ENCODE measurements at regions not wholly inside any gene's neighbourhood (a gene's known extent, or its start where the extent isn't known, plus 50 kb on each side); places are given as distances from the start of the nearest gene placed in this dataset.
"Not testable (repeated sequence)": the region's sequence is repeated elsewhere in the genome, so short reads cannot be mapped to it uniquely, and the experiment has no call there.

GRCh38 chr7:50914460-50914859 lies 131.8 kb upstream of the GRB10 start:
- Histone ChIP-seq H3K4me3 (no peak overlapping the region), H3K27me3 (no peaks in the 10 kb centered on the region), H3K4me1 (no peaks in the 10 kb centered on the region), H3K9me3 (no peaks in the 10 kb centered on the region), H3K36me3 (no peaks in the 10 kb centered on the region), H3K27ac (no peak overlapping the region)
- DNase-seq (no peak), ATAC-seq (no peak)
- intact Hi-C loops (cut with DNase I), result no loop called here
- TF ChIP-seq, protein P1, sequence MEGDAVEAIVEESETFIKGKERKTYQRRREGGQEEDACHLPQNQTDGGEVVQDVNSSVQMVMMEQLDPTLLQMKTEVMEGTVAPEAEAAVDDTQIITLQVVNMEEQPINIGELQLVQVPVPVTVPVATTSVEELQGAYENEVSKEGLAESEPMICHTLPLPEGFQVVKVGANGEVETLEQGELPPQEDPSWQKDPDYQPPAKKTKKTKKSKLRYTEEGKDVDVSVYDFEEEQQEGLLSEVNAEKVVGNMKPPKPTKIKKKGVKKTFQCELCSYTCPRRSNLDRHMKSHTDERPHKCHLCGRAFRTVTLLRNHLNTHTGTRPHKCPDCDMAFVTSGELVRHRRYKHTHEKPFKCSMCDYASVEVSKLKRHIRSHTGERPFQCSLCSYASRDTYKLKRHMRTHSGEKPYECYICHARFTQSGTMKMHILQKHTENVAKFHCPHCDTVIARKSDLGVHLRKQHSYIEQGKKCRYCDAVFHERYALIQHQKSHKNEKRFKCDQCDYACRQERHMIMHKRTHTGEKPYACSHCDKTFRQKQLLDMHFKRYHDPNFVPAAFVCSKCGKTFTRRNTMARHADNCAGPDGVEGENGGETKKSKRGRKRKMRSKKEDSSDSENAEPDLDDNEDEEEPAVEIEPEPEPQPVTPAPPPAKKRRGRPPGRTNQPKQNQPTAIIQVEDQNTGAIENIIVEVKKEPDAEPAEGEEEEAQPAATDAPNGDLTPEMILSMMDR (IDR thresholded peaks at IDR 0.05), result no peak

- Histone ChIP-seq H3K4me1 (no peaks in the 10 kb centered on the region), H3K36me3 (no peaks in the 10 kb centered on the region), H3K27ac (no peak overlapping the region), H3K27me3 (no peaks in the 10 kb centered on the region), H3K4me3 (no peak overlapping the region), H3K9me3 (peaks cover 0 to 9% of the 10 kb centered on the region in 2 donors)
- intact Hi-C loops (cut with DNase I), result no loop called here
- TF ChIP-seq, protein P1 (IDR thresholded peaks at IDR 0.05), result no peak
- no peak for DNase-seq
- no peak for ATAC-seq
Observed at GRCh38 chr7:50908628-50909290, 126.1 kb upstream of the GRB10 start.

GRCh38 chr7:50898604-50899477 lies 116.1 kb upstream of the GRB10 start:
- H3K36me3 ChIP-seq; H3K27ac ChIP-seq; intact Hi-C loops (cut with DNase I); ATAC-seq; H3K4me3 ChIP-seq; H3K4me1 ChIP-seq; H3K27me3 ChIP-seq; DNase-seq; H3K9me3 ChIP-seq: not testable (repeated sequence)

GRCh38 chr7:50887061-50887460 lies 104.4 kb upstream of the GRB10 start:
- H3K36me3 ChIP-seq; H3K4me1 ChIP-seq; ATAC-seq; H3K27me3 ChIP-seq; H3K4me3 ChIP-seq; H3K27ac ChIP-seq; DNase-seq; H3K9me3 ChIP-seq; intact Hi-C loops (cut with DNase I): not testable (repeated sequence)

GRCh38 chr7:50872437-50872836 lies 89.7 kb upstream of the GRB10 start:
- TF ChIP-seq, protein P1 (IDR thresholded peaks at IDR 0.05), result no peak
- H3K4me1 ChIP-seq, result no peaks in the 10 kb centered on the region
- intact Hi-C loops (cut with DNase I), result no loop called here
- H3K4me3 ChIP-seq, result no peak overlapping the region
- no peak for DNase-seq
- H3K36me3 ChIP-seq, result no peaks in the 10 kb centered on the region
- no peaks in the 10 kb centered on the region for H3K27me3 ChIP-seq
- H3K27ac ChIP-seq, result no peak overlapping the region
- H3K9me3 ChIP-seq, result no peaks in the 10 kb centered on the region
- no peak for ATAC-seq

DNA sequence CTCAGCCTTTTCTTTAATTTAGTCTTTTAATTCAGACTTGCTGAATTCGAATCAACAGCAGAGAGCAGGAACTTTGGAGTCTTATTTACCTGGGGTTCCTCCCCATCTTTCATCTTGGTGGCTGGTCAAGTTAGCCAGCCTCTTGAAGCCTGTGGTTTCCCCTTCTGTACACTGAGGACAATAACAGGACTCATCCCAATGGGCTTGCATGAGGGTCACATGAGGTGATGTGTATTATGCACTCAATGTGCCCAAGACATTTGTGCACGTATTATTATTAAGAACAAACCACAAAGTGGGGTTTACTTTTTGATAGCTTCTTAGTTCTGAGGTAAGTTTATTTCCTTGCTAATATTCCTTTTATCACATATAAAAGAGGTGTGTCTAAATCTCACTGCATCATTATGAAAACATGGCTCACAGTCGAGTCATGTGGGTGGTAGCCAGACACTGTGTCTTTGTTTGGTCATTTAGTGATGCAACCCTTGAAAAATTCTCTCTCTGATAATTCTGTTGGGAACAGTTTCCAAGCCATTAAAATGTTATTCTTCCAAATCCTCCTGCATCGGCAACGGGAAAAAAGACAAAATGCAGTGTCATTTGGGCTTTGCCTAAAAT lies 86.5 kb upstream of the GRB10 start:
- TF ChIP-seq, protein P1 (IDR thresholded peaks at IDR 0.05), result no peak
- Histone ChIP-seq H3K27me3 (no peaks in the 10 kb centered on the region), H3K4me1 (no peaks in the 10 kb centered on the region), H3K27ac (no peak overlapping the region), H3K4me3 (no peak overlapping the region), H3K9me3 (no peaks in the 10 kb centered on the region), H3K36me3 (no peaks in the 10 kb centered on the region)
- DNase-seq, result peak in 2 of 4 donors; percentile 11 to 37
- intact Hi-C loops (cut with DNase I), result no loop called here
- peak; percentile 60 for ATAC-seq
